Activated CD8-positive, alpha-beta T cell treated with anti-CD3 and anti-CD28 coated beads for 36 hours (primary cell): ENCODE measurements at regions not wholly inside any gene's neighbourhood (a gene's known extent, or its start where the extent isn't known, plus 50 kb on each side); places are given as distances from the start of the nearest gene placed in this dataset.

Experiments used
- ATAC-seq: fragments of 200-7000 bp; cut with Tn5 transposase; one replicate; pipeline ENCODE4 v1.10.0; 2021; ENCODE audit warnings: mild to moderate bottlenecking, moderate library complexity
- CTCF ChIA-PET: fragments of 350-600 bp; sonication (Branson Sonifier 250); formaldehyde crosslinking; loops from one replicate; lab custom pipeline; 2021; ENCODE audit warnings: antibody characterized with exemption; lab: Charles Lee
- POLR2A ChIA-PET: fragments of 350-600 bp; sonication (Branson Sonifier 250); formaldehyde crosslinking; loops from one replicate; lab custom pipeline; 2021; ENCODE audit warnings: antibody characterized with exemption; lab: Charles Lee
- DNase-seq: peaks from one replicate; pipeline ENCODE4 v3.0.0-alpha.2; 2020
- H3K27ac Mint-ChIP-seq: one replicate; pipeline ENCODE4 v1.8.0; 2021; ENCODE audit warnings: mild to moderate bottlenecking, mixed read lengths
- H3K27me3 Mint-ChIP-seq: one replicate; pipeline ENCODE4 v1.8.0; 2021; ENCODE audit warnings: mixed read lengths
- H3K36me3 Mint-ChIP-seq: one replicate; pipeline ENCODE4 v1.8.0; 2021; ENCODE audit warnings: low read depth, mixed read lengths
- H3K4me1 Mint-ChIP-seq: one replicate; pipeline ENCODE4 v1.8.0; 2021; ENCODE audit warnings: low read depth, mixed read lengths
- H3K4me3 Mint-ChIP-seq: one replicate; pipeline ENCODE4 v1.8.0; 2021; ENCODE audit warnings: mild to moderate bottlenecking, moderate library complexity, mixed read lengths
- H3K9me3 Mint-ChIP-seq: one replicate; pipeline ENCODE4 v1.8.0; 2021; ENCODE audit warnings: mixed read lengths
- intact Hi-C: fragments of 100-400 bp; cut with micrococcal nuclease; formaldehyde crosslinking; loops from one replicate; pipeline ENCODE4 v1.10.0; 2022
- TF ChIP-seq, protein P1 (sequence below): fragments of 200-600 bp; IDR thresholded peaks from one replicate; pipeline ENCODE4 v1.8.0; 2022; ENCODE audit warnings: antibody characterized with exemption, mild to moderate bottlenecking

DNA sequence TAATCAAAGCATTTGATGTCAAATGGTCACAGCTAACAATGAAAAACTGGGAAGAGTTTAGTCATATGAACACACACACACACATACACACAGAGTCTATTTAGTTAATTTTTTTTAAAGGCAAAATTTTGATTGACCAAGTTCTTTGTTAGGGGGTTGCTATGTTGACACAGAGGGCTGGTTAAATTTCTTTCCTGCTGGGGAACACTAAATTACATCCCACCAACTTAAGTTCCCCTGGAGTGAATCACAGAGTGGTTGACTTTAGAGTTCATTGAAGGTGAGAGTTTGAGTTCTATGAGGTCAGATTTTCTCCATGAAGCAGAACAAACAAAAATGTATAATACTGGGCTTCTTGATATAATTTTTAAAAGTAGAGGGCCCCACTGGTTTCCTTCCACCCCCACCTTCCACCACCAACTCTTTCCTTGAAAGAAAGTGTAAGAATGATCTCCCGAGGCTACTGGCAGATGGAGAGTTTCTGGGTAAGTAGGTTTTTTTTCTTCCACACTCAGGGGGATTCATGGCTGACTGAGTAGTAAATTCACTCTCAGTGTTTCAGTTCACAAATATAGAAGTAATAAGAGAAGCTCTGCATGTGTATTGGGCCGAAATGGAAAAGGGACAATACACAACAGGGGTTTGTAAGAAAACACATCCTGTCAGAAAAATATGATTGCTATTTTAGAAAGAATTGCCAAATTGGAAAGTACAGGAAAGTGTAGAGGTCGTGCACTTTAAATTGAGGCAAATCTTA is 917.0 kb upstream of the LCORL start:
- Mint-ChIP-seq H3K9me3 (peaks cover 23% of the 10 kb centered on the region), H3K27me3 (no peaks in the 10 kb centered on the region), H3K36me3 (no peaks in the 10 kb centered on the region), H3K27ac (no peak overlapping the region), H3K4me3 (no peak overlapping the region), H3K4me1 (no peaks in the 10 kb centered on the region)
- DNase-seq, result no peak
- TF ChIP-seq, protein P1, sequence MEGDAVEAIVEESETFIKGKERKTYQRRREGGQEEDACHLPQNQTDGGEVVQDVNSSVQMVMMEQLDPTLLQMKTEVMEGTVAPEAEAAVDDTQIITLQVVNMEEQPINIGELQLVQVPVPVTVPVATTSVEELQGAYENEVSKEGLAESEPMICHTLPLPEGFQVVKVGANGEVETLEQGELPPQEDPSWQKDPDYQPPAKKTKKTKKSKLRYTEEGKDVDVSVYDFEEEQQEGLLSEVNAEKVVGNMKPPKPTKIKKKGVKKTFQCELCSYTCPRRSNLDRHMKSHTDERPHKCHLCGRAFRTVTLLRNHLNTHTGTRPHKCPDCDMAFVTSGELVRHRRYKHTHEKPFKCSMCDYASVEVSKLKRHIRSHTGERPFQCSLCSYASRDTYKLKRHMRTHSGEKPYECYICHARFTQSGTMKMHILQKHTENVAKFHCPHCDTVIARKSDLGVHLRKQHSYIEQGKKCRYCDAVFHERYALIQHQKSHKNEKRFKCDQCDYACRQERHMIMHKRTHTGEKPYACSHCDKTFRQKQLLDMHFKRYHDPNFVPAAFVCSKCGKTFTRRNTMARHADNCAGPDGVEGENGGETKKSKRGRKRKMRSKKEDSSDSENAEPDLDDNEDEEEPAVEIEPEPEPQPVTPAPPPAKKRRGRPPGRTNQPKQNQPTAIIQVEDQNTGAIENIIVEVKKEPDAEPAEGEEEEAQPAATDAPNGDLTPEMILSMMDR, result no peak
- ChIA-PET POLR2A (no interaction called here), CTCF (no interaction called here)
- intact Hi-C loops, result no loop called here
- no peak for ATAC-seq

- CTCF ChIA-PET, result no interaction called here
- Mint-ChIP-seq H3K4me1 (no peaks in the 10 kb centered on the region), H3K4me3 (no peak overlapping the region), H3K9me3 (peaks cover 22% of the 10 kb centered on the region), H3K27ac (no peak overlapping the region), H3K27me3 (no peaks in the 10 kb centered on the region), H3K36me3 (no peaks in the 10 kb centered on the region)
- DNase-seq (no peak), ATAC-seq (no peak)
- intact Hi-C loops, result no loop called here
- POLR2A ChIA-PET, result no interaction called here
- TF ChIP-seq, protein P1, result no peak
Measured at GRCh38 chr4:18937746-18938145, 916.2 kb upstream of the LCORL start.

DNA sequence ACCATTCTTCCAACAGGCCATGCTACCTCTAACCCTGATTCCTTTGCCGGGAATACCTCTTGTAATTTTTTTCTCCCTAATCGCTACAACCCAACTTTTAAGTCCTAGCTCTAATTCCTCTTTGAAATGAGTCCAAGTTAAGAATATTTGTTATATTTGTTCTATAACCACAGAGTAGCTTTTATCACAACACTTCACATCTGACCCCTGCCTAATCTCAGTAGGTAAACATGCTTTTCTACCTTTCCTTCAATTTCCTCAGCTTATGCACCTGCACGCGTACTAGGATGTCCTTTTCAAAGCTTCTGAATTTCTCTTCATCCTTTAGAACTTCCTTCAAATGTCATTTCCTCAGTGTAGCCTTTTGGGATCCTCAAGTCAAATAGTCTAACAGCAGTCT is 915.5 kb upstream of the LCORL start:
- DNase-seq (no peak), ATAC-seq (no peak)
- peaks cover 22% of the 10 kb centered on the region for H3K9me3 Mint-ChIP-seq
- no peak overlapping the region for H3K4me3 Mint-ChIP-seq
- no peaks in the 10 kb centered on the region for H3K4me1 Mint-ChIP-seq
- no peaks in the 10 kb centered on the region for H3K27me3 Mint-ChIP-seq
- CTCF ChIA-PET, result no interaction called here
- H3K36me3 Mint-ChIP-seq, result no peaks in the 10 kb centered on the region
- TF ChIP-seq, protein P1, result no peak
- intact Hi-C loops, result no loop called here
- POLR2A ChIA-PET, result no interaction called here
- H3K27ac Mint-ChIP-seq, result no peak overlapping the region

- intact Hi-C loops, result no loop called here
- no peaks in the 10 kb centered on the region for H3K27me3 Mint-ChIP-seq
- POLR2A ChIA-PET, result no interaction called here
- CTCF ChIA-PET, result no interaction called here
- TF ChIP-seq, protein P1, result no peak
- H3K4me3 Mint-ChIP-seq, result no peak overlapping the region
- peaks cover 22% of the 10 kb centered on the region for H3K9me3 Mint-ChIP-seq
- no peaks in the 10 kb centered on the region for H3K36me3 Mint-ChIP-seq
- no peak for DNase-seq
- H3K27ac Mint-ChIP-seq, result no peak overlapping the region
- H3K4me1 Mint-ChIP-seq, result no peaks in the 10 kb centered on the region
- ATAC-seq, result no peak
Measured at GRCh38 chr4:18935659-18936345, 914.2 kb upstream of the LCORL start.

DNA sequence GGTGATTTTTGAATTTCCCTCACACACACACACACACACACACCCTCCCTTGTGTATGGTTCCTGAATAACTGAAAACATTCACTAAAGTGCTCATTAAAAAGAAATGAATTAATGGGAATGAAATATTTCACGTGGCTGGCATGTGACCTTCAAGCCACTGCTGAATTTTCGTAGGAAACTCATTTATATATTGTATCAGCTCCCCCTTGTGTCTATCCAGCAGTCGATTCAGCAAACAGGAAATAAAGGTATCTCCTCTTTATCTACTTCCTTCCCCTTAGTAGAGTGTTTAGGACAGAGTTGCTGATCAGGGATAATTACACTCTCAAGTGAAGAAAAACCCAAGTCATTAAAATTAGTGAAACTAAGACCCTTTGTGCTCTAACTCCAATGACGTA is 912.6 kb upstream of the LCORL start:
- Mint-ChIP-seq H3K4me1 (no peaks in the 10 kb centered on the region), H3K36me3 (no peaks in the 10 kb centered on the region), H3K9me3 (peaks cover 22% of the 10 kb centered on the region), H3K27ac (no peak overlapping the region), H3K4me3 (no peak overlapping the region), H3K27me3 (no peaks in the 10 kb centered on the region)
- ChIA-PET POLR2A (no interaction called here), CTCF (no interaction called here)
- intact Hi-C loops, result no loop called here
- DNase-seq (no peak), ATAC-seq (no peak)
- TF ChIP-seq, protein P1, result no peak
